ENCODE measurements at regions not wholly inside any gene's neighbourhood (a gene's known extent, or its start where the extent isn't known, plus 50 kb on each side); places are given as distances from the start of the nearest gene placed in this dataset.

DNA sequence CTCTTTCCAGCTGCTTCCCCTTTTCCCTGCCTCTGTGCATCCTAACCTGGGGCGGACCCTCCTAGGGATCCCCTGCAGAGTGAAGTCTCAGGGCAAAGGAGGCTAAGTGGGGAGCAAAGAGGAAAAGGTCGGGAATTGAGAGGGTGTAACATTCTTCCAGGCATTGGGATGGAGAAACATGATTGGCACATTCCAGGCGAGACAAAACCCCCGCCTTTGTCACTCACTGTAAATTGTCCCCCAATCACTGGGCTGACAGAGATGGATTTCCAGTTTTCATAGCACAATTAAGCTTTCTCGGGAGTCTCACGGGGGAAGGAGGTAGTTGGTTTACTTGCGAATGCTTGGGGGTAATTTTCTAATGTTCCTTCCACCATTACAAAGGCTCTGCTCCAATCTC, 74.9 kb downstream of the MIAT start:
- no peak for DNase-seq

DNA sequence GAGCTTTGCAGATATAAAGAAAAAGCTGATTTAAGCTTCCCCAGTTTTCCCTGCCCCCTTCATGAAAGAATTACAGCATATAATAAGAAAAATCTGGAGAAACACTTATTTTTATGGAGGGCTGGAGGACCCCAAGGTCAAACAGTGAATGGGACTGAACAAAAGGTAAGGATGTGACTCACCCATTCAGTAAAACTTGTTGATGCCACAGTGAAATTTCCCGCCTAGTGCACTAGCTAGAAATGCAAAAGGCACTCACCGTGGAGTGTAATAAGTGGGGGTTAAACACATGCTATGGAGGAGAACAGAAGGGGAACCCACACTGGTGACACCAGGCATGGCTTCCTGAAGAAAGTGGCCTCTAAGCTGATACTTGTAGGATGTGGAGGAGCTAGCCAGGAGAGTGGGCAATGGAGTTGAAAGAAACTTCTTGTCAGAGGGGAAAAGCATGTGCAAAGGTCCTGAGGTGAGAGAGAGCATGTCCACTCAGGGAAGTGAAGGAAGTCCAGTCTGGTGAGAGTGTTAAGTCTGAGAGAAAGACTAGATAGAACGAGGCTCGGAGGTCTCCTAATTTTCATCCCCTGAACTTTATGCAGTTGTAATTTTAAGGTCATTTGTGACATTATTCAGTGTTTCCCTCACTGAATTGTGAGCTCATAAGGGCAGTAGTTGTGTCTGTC, 77.1 kb downstream of the MIAT start:
- no peak for DNase-seq

DNA sequence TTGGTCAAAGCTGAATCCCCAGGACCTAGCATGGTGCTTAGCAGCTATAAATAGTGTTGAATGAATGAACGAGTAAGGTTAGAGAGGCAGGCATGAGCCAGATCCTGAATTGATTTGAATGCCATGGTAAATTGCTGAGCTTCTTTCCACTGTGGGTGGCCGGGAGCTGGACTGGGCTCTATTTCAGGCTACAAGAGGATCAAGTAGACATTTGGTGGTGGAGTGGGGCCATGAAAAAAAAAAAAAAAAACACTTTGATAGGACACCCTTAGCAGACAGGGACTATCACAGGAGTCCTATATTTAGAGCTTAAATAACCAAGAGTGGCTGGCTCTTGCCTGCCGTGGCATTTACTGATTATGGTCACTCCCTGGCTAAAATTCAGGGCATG, 77.6 kb downstream of the MIAT start:
- DNase-seq, result no peak

DNA sequence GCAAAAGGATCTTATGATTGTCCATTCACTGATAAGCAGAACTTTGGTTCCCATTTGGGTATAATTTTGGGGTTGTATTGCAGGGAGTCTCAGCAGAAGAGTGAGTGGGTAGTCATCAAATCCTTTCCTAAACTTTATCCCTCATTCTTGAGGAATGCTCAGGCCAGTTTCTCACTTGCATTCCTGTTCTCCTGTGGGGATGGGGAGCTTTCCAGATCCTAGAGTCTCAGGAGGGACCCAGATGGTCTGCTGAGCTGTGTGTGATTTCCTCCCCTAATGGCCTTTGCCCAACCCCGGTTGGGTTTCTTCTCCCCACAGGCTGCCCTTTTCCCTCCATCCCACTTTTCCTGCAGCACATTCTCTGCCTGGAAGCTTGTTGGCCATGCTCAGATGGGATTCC, 79.9 kb downstream of the MIAT start:
- no peak for DNase-seq

DNA sequence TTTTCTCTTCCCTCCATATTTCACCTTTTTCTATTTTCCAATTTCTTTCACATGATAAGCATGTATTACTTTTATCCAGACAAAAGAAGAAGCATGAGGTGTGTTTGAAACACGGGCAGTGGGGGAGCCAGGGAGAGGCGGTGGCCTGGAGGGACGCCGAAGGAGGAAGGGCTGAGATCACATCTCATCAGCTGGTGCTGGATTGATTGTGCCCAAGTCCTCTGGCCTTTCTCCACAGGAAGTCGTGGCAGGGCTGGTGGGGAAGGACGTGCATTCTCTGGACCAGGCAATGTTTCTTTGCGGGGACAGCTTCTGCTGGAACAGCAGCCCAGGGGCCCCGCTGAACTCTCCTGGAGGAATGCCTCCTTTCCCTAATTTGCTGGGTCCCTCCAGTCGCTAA, 82.9 kb downstream of the MIAT start:
- no peak for DNase-seq

DNA sequence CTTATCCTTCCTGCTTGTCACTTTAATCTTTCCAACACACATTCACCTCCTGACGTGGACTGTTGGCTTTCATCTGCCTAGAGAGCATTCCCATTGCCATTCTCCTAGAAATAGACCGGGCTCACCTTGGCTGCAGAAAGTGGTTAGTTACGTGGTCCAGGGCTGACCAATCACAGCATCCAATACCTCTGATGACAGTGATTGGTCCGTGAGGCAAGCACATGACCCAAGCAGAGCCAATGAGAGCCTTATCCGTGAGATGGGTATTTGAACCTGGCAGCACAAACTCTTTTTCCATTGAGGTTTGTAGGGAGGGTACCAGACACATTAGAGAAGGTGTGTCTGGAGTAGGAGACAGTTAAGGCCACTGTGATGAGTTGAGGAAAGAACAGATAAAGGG, 85.8 kb downstream of the MIAT start:
- no peak for DNase-seq

DNA sequence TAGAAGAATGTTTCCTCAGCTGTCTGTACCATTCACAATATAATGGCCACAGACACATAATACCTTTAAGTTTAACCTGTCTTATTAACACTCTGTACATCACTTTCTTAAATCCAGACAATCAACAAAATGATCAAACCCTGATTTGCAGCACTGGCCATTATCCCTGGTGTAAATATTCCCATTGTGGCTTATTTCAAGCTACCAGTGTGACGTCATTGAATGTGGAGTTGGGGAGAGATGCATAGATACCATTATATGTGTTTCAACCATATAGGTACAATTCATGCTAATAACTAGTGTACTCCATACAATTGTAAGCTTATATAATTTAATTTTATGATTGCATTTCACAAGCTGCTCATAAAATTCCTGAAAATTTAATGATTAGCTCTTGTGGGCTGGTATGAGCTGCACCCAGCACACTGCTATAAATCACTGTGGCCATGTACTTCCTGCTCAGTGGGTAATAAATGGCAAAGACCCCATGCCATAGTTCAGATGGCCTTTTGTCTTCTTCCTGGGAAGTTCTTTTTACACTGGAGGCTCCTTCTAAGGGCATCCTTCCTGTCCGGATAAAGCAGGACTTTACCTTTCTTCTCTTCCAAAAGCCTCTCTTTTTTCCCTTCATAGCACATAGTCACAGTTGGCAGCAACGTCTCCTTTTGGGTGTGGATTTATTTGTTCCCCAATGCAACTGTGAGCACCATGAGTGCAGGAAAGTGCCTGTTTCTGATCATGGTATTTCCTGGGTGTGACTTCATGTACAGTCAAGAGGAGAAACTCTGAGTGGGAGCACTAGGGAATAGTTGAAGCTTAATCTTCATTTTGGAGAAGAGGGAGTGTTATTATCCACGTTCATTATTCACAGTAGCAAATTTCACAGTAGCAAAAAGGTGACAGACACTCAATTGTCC, 87.8 kb downstream of the MIAT start:
- DNase-seq, result no peak

DNA sequence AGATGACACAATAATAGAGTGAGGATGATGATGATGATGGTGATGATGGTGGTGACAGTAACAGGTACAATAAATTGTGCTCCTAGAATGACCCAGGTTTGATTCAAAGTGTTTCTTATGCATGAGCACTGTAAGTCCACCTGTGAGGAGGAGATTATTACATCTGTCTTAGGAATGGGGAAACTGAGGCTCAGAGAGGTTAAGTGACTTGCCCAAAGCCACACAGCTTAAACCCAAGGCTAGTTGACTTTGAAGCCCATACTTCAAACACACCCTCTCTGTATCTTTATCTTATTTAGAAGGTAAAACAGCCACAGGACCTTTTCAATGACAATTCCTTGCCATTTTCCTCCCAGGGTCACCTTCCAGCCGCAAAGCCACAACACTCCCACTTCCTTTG, 88.9 kb downstream of the MIAT start:
- DNase-seq, result no peak

DNA sequence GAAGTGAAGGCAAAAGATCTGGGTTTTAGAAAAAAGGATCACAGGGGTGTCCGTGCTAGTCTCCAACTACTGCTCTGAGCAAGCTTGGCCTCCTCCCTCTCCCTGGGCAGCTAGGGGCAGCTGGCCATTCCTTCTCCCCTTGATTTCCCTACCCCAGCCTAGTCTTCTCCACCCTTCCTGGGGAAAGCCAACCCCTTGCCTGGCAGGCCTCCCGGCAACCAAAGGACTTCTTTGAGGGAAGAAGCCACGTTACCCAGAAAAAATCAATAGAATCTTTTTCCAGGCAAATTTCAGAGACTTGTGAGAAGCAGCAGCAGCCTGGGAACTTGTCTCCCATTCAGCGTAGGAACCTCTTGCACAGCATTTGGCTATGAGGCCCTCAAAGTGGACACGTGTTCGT, 91.5 kb downstream of the MIAT start:
- no peak for DNase-seq

DNA sequence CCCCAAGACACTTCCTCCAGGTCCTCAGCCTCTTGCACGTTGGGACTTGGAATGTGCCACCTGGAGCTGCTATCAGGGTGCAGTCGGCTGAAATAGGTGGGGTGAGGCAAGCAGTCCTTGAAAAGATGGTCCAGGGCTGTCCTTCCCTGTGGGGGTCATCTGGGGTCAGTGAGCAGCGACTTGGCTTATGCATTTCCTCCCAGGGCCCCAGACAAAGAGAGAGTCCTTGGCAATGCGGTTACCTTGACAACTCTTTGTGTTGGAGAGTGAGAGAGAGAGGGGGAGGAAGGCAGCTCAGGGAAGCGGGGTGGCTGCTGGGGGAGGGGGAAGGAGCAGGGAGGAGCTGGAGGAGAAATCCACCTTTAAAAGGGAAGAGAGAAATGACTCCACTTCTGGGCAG, 93.8 kb downstream of the MIAT start:
- no peak for DNase-seq

DNA sequence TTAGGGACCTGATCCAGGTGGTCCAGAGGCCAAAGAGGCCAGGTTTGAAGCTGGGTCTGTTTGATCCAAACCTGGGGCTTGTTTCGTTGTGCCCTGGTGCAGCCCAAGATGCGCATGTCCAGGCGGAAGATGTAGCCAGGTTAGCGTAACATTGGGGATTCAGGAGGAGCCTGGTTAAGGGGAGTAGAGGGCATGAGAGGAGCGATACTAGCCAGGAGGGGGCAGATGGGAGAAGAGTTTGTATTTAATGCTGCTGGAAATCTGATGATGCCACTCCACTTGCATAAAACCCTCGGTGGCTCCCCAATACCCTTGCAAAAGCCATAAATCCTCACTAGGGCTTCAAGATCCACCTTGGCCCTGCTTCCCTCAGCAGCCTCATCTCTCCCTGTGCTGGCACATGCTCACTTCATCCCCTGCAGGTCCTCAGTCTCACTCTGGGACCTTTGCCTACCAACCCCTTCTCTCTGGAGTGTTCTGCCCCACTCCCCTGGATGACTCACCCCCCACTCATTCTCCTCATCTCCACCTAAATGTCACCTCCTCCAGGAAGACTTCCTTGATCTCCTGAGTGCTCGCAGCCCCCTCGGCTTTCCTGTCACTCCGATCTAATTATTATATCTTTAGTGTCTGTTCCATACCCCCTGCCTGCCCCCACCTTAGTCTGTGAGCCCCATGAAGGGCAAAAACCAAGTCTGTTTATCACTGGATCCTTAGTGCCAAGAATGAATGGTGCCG, 95.9 kb downstream of the MIAT start:
- DNase-seq, result no peak

DNA sequence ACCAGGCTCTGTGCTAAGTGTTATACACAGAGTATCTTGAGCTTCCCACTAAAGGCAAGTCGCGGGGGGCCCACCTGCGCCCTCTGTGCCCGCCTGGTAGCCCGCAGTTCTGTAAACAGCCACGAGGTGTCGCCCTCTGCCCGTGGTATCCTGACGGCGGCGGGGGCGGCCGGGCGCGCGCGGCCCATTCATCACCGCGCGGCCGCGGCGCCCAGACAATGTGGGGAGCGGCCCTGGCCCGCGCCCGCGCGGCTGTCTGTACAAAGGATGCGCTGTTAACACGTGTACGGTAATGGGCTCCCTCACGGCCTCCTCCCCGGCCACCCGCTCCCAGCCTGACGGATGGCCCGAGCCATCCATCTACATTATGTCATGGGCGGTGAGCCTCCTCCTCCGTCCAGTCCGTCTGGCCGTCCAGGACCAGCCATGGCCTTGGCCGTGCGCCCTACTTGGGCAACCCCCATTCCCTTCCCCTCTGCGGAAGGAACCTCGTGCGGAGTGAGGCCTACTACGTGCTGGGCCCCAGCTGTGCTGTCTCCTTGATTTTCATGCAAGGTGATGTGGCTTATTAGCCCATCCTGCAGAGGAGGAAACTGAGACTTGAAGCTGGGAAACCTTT, 99.4 kb downstream of the MIAT start:
- peak; percentile 2 for DNase-seq

DNA sequence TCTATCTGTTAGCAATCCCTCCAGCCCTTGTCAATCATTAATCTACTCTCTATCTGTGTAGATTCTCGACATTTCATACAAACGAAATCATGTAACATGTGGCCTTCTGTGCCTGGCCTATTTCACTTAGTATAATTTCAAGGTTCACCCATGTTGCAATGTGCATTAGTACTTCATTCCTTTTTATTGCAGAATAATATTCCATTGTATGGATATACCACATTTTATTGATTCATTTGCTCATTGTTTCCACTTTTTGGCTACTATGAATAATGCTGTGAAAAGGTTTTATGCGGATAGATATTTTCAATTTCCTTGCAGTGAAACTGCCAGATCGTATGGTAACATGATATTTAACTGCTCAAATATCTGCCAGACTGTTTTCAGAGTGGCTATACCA, 100.1 kb downstream of the MIAT start:
- no peak for DNase-seq

DNA sequence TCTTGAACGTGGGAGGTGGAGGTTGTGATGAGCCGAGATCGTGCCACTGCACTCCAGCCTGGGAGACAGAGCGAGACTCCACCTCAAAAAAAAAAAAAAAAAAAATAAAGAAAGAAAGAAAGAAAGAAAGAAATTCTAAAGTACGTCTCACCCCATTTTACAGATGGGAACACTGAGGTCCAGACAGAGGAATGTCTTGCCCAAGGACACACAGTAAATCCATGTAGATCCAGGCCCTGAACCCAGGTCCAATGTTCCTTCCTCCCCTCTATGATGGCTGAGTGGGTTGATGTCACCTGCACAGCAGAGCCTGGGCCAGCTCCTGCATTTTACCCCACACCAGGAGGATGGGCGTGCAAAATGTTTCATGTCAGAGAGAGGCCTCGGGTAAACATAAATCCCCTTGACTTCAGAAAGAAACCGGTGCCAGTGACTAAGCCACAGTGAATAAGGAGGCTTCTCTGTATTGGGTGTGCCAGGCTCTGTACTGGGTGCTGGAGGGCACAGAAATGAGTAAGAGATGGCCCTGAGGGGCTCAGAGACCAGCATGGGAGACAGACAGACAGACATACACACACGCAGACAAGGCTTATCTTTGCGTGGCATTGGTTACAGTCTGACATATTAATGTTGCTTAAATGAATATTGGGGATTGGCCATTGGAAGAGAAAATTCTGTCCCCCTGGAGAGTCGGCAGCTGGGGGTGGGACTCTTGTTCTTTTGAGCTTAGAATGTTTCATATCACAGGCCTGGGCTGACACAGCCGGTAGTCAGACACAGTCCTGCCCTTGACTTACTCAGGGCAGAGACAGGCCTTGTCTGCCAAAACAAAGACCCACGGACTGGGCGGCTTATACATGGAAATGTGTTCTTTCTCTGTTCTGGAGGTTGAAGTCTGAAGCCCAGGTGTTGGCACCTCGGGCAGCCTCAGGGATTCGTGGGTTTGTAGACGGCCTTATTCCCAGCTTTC, 105.4 kb downstream of the MIAT start:
- no peak for DNase-seq

DNA sequence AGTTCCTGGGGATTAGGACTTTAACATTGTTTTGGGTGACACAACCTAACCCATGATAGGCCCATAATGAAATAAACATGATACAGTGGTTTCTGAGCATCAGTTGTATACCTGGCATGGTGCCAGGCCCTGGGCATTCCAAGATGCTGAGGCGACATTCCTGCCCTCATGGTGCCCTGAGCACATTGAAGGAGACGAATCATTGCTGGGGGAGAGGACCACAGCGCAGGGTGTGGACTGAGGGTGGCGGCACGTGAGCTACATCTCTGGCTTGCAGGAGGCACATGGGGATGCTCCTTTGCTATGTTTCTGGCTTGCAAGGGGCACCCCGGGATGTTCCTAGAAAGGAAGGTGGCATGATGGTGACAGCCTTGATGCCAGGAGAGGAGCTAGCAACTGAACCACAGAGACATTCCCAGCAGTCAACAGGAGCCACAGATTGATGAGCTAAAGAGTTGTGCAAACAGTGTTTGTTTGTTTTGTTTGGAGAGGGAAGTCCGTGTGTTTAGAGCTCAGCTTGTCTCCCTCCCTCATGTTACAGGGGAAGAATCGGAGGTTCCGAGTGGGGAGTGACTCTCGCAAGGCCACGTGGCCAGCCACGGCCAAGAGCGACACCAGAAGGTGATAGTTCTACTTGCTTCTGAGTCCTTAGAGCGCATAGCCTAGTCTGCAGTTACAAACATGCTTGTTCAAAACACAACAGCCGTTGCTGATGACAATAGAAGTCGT, 106.4 kb downstream of the MIAT start:
- no peak for DNase-seq

DNA sequence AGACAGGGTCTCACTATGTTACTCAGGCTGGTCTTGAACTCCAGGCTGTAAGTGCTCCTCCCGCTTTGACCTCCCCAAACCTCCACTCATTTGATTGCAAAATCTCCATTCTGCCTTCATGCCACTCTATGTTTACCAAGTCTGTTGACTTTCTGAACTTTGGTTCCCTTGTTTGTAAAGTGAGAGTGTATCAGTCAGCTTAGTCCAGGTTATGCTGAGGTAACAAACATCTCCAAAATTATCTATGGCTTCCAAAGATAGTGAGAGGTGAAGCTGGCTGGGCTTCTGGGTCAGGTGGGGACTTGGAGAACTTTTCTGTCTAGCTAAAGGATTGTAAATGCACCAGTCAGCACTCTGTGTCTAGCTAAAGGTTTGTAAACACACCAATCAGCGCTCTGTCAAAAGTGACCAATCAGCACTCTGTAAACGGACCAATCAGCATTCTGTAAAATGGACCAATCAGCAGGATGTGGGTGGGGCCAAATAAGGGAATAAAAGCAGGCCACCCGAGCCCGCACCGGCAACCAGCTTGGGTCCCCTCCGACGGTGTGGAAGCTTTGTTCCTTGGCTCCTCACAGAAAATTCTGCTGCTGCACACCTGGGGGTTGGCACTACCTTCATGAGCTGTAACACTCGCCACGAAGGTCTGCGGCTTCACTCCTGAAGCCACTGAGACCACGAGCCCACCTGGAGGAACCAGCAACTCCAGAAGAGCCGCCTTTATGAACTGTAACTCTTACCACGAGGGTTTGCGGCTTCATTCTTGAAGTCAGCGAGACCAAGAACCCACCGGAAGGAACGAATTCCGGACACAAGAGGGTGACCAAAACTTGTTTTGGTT, 109.3 kb downstream of the MIAT start:
- DNase-seq, result no peak

DNA sequence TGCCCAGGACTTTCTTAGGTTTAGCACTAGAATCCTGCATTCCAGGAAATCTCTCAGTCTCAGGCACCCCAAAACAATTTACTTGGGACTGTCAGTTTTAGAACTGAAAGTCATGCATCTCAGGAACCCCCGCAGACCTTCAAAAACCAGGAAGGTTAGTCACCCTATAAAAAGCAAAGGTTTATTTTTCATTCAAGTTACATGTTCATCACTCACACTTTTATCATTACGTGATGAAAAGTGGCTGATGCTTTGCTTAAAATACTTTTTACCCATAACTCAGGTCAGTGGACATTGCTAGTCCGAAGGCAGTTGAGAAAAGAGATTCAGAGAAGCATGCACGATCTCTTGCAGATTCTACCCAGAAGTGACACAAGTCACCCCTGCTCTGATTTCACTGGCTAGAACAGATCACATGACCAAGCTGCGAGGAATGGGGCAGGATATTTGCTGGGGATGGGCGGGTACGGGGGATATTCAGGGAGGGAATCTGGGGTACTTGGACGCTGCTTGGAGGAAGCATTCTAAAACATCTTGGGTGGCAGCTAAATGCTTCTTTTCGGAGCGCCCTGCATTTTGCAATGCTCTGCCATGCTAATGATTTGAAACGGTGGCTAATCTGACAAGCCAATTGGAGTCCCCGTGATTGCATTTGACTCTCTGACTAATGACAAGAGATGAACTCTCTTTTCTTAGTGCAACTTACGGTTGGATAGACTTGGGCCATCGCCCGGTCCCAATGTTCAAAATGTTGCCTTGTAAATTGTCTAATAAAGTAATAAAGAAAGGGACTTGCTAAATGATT, 110.2 kb downstream of the MIAT start:
- DNase-seq, result no peak

DNA sequence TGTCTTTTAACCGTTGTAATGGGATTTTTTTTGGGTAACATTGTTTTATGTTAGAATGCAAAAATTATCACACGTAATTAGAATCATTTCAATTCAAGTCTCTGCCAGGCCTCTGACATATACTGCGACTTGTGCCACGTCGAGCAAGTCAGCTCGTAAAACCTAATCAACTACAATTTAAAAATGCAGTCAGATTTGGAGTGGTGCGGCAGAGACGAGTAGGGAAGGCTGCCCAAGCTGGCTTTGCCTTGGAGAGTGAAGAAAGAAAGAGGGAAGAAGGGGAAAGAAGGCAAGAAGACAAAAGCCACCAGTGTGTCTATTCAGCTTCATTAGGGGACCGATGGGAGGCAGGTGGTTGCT, 110.7 kb downstream of the MIAT start:
- DNase-seq, result no peak

DNA sequence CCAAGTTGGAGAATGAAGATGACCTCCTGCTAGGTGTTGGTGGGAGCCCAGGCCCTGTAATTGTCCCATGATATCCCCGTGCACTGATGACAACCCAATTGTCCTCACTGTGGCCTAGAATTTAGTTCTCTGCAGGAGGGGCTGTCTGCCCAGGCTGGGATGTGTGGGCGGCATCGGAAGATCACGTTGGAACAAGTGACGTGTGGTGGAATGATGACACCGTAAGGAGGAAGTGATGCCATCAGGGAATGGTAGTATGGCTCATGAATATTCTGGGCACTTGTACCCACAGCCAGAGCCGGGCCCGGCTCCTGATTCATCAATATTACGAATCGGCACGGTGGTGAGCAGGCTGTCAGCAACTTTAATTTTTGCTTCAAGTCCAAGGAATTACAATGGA, 111.6 kb downstream of the MIAT start:
- no peak for DNase-seq

DNA sequence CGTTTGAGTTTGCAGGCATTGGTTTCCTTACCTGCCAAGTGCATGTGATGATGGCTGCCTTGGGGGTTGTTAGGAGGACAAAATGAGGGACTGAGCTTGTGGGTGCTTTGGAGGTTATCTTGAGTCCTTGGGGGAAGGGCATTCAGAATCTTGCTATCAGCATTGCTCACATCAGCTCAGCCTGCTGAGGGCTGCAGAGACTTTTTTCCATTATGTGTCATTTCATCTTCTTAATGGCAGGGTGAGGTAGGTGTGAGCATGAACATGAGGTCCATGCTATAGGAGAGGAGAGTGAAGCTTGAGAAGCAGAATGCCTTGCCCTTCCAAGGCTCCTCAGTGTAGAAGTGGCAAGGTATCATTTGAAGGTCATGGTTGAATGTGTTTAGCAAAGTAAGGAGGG, 112.3 kb downstream of the MIAT start:
- DNase-seq, result no peak
